Spleen (tissue), 7 donors: ENCODE measurements at regions not wholly inside any gene's neighbourhood (a gene's known extent, or its start where the extent isn't known, plus 50 kb on each side); places are given as distances from the start of the nearest gene placed in this dataset.

Experiments used
- POLR2AphosphoS5 ChIP-seq, 3 donors: sonication (generic); formaldehyde crosslinking; IDR thresholded peaks; one replicate each; pipeline ENCODE4 v1.5.1; 2017; ENCODE audit warnings: antibody characterized with exemption in 3 of 3
- TF ChIP-seq, protein P1 (sequence below), 11 experiments: fragments of 200-600 bp in 7 of 11; fragments of 450-650 bp in 4 of 11; sonication (generic) in 4 of 11; IDR thresholded peaks in 8 of 11; conservative IDR thresholded peaks in 3 of 11; 1 replicate in 7 of 11; 2 replicates in 4 of 11; pipeline versions ENCODE4 v1.4.0 to v1.8.0; 2016 to 2021; ENCODE audit warnings: antibody characterized with exemption in 11 of 11, inconsistent platforms in 4 of 11, mild to moderate bottlenecking in 1 of 11
- donor health status: DM: no; HTN: no; CAD: no; lungs with moderate emphysema.
- donor health status: DM: no; HTN: no; CAD: no.
- donor health status: DM: no; HTN: no; CAD: no.

DNA sequence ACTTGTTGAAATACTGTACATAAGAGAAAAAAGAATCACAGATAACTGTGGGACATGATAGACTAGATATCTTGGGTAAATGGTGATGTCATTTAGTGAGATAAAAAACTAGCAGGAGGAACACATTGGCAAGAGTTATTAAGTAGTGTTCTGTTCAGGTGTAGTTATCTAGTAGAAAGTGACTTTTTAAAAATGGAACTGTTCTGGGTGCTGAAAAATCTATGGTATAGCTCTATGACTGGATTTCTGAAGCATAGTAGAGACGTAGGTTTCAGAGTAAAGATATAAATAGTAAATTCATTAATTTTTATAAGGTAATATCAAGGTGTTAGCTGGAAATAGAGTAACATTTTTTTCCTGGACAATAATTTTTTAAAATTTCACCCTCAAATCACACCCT lies 225.1 kb upstream of the UGT8 start:
- TF ChIP-seq, protein P1, sequence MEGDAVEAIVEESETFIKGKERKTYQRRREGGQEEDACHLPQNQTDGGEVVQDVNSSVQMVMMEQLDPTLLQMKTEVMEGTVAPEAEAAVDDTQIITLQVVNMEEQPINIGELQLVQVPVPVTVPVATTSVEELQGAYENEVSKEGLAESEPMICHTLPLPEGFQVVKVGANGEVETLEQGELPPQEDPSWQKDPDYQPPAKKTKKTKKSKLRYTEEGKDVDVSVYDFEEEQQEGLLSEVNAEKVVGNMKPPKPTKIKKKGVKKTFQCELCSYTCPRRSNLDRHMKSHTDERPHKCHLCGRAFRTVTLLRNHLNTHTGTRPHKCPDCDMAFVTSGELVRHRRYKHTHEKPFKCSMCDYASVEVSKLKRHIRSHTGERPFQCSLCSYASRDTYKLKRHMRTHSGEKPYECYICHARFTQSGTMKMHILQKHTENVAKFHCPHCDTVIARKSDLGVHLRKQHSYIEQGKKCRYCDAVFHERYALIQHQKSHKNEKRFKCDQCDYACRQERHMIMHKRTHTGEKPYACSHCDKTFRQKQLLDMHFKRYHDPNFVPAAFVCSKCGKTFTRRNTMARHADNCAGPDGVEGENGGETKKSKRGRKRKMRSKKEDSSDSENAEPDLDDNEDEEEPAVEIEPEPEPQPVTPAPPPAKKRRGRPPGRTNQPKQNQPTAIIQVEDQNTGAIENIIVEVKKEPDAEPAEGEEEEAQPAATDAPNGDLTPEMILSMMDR (IDR thresholded peaks at IDR 0.05 in 8 of 11, conservative IDR thresholded peaks at IDR 0.05 in 3 of 11) = no peak
- no peak for TF ChIP-seq POLR2AphosphoS5 (IDR thresholded peaks at IDR 0.05)
